Suprapubic skin (tissue), 4 donors: ENCODE measurements at regions not wholly inside any gene's neighbourhood (a gene's known extent, or its start where the extent isn't known, plus 50 kb on each side); places are given as distances from the start of the nearest gene placed in this dataset.

Experiments used
- CTCF ChIP-seq, 2 donors: fragments of 200-600 bp in 1 of 2; fragments of 450-650 bp in 1 of 2; sonication (generic) in 1 of 2; IDR thresholded peaks; one replicate each; pipeline ENCODE4 v1.5.1; 2016 to 2019; ENCODE audit warnings: antibody characterized with exemption in 2 of 2, mild to moderate bottlenecking in 1 of 2, moderate library complexity in 1 of 2
- EP300 ChIP-seq: sonication (generic); formaldehyde crosslinking; IDR thresholded peaks from one replicate; pipeline ENCODE4 v1.6.1; 2017; ENCODE audit warnings: antibody characterized with exemption
- POLR2A ChIP-seq, 2 donors: fragments of 450-650 bp; IDR thresholded peaks; one replicate each; pipeline ENCODE4 v1.6.1; 2017; ENCODE audit warnings: antibody characterized with exemption in 2 of 2, mild to moderate bottlenecking in 2 of 2, moderate library complexity in 2 of 2
- POLR2AphosphoS5 ChIP-seq, 3 donors: sonication (generic); formaldehyde crosslinking; IDR thresholded peaks; one replicate each; pipeline ENCODE4 v1.6.1; 2017; ENCODE audit warnings: antibody characterized with exemption in 3 of 3

GRCh38 chr6:137315081-137315480 lies 95.9 kb upstream of the IFNGR1 start:
- TF ChIP-seq POLR2AphosphoS5 (IDR thresholded peaks at IDR 0.05) (no peak), CTCF (IDR thresholded peaks at IDR 0.05) (no peak), POLR2A (IDR thresholded peaks at IDR 0.05) (no peak), EP300 (no peak)
